CD14-positive monocyte (primary cell): ENCODE measurements at regions not wholly inside any gene's neighbourhood (a gene's known extent, or its start where the extent isn't known, plus 50 kb on each side); places are given as distances from the start of the nearest gene placed in this dataset.

Experiments
- DNase-seq, 3 donors: peaks; one replicate each; pipeline ENCODE4 v3.0.0-alpha.2; 2011 to 2022
- H2AFZ ChIP-seq: 2 replicates; pipeline ENCODE4 v1.6.0; 2012; ENCODE audit warnings: mild to moderate bottlenecking, low read depth, low read length, inconsistent platforms; ENCODE audit not compliant: insufficient read depth, poor library complexity, severe bottlenecking
- H3K27ac ChIP-seq, 2 donors: 1 replicate in 1 of 2; 2 replicates in 1 of 2; pipeline ENCODE4 v1.5.1; 2012 to 2013; ENCODE audit warnings: low read length in 2 of 2, control low read depth in 1 of 2, inconsistent platforms in 1 of 2, low read depth in 1 of 2, mild to moderate bottlenecking in 1 of 2
- H3K27me3 ChIP-seq, 2 donors: one replicate each; pipeline versions ENCODE4 v1.6.0 to v1.6.1; 2011 to 2013; ENCODE audit warnings: low read length in 2 of 2; ENCODE audit not compliant: control insufficient read depth in 2 of 2, insufficient read depth in 2 of 2
- H3K36me3 ChIP-seq, 2 donors: replicated peaks in 1 of 2; 1 replicate in 1 of 2; 2 replicates in 1 of 2; pipeline versions ENCODE4 v1.5.1 to v1.6.1; 2012 to 2013; ENCODE audit warnings: low read length in 2 of 2, control low read depth in 1 of 2, inconsistent platforms in 1 of 2, mild to moderate bottlenecking in 1 of 2; ENCODE audit not compliant: insufficient read depth in 2 of 2, control insufficient read depth in 1 of 2
- H3K4me1 ChIP-seq, 2 donors: 1 replicate in 1 of 2; 2 replicates in 1 of 2; pipeline versions ENCODE4 v1.5.1 to v1.6.1; 2012 to 2013; ENCODE audit warnings: low read length in 2 of 2, control low read depth in 1 of 2, inconsistent platforms in 1 of 2, mild to moderate bottlenecking in 1 of 2, moderate library complexity in 1 of 2; ENCODE audit not compliant: insufficient read depth in 2 of 2, control insufficient read depth in 1 of 2
- H3K4me2 ChIP-seq: replicated peaks from 2 replicates; pipeline ENCODE3; 2012; ENCODE audit warnings: low read length, moderate library complexity, mild to moderate bottlenecking; ENCODE audit not compliant: poor library complexity, severe bottlenecking; ENCODE audit errors: extremely low read depth
- H3K4me3 ChIP-seq, 3 experiments: fragments of 200-600 bp in 1 of 3; sonication (generic) in 1 of 3; replicated peaks in 1 of 3; 1 replicate in 2 of 3; 2 replicates in 1 of 3; pipeline ENCODE4 v1.5.1; 2011 to 2013; ENCODE audit warnings: low read length in 3 of 3, mild to moderate bottlenecking in 3 of 3, control low read depth in 2 of 3, low read depth in 2 of 3, inconsistent platforms in 1 of 3, moderate library complexity in 1 of 3
- H3K79me2 ChIP-seq: 2 replicates; pipeline ENCODE4 v1.6.0; 2012; ENCODE audit warnings: mild to moderate bottlenecking, control low read depth, inconsistent platforms, low read length, moderate library complexity; ENCODE audit not compliant: insufficient read depth
- H3K9ac ChIP-seq: 2 replicates; pipeline ENCODE4 v1.6.0; 2017; ENCODE audit warnings: low read length, mild to moderate bottlenecking; ENCODE audit not compliant: insufficient read depth, poor library complexity, severe bottlenecking
- H3K9me3 ChIP-seq, 2 donors: replicated peaks in 1 of 2; 1 replicate in 1 of 2; 2 replicates in 1 of 2; pipeline versions ENCODE4 v1.5.1 to v1.6.1; 2012 to 2013; ENCODE audit warnings: low read length in 2 of 2, control low read depth in 1 of 2; ENCODE audit not compliant: control insufficient read depth in 1 of 2, insufficient read depth in 1 of 2
- H4K20me1 ChIP-seq: 2 replicates; pipeline ENCODE4 v1.6.0; 2012; ENCODE audit warnings: mild to moderate bottlenecking, low read length, control low read depth, moderate library complexity; ENCODE audit not compliant: insufficient read depth
- H3K27ac Mint-ChIP-seq, 7 donors: one replicate each; pipeline ENCODE4 v1.8.0; 2020; ENCODE audit warnings: mild to moderate bottlenecking in 7 of 7, mixed read lengths in 7 of 7, moderate library complexity in 6 of 7, inconsistent platforms in 2 of 7
- H3K27me3 Mint-ChIP-seq, 3 donors: one replicate each; pipeline ENCODE4 v1.8.0; 2021 to 2022; ENCODE audit warnings: low read depth in 3 of 3, mild to moderate bottlenecking in 3 of 3, mixed read lengths in 3 of 3, moderate library complexity in 3 of 3, inconsistent platforms in 1 of 3
- H3K36me3 Mint-ChIP-seq, 2 donors: one replicate each; pipeline ENCODE4 v1.8.0; 2020; ENCODE audit warnings: mixed read lengths in 2 of 2, inconsistent platforms in 1 of 2, mild to moderate bottlenecking in 1 of 2
- H3K4me1 Mint-ChIP-seq: one replicate; pipeline ENCODE4 v1.8.0; 2020; ENCODE audit warnings: mild to moderate bottlenecking, mixed read lengths
- H3K4me3 Mint-ChIP-seq, 2 donors: one replicate each; pipeline ENCODE4 v1.8.0; 2020; ENCODE audit warnings: mild to moderate bottlenecking in 2 of 2, mixed read lengths in 2 of 2, moderate library complexity in 1 of 2
- H3K9me3 Mint-ChIP-seq, 7 donors: one replicate each; pipeline ENCODE4 v1.8.0; 2020 to 2022; ENCODE audit warnings: mixed read lengths in 7 of 7, mild to moderate bottlenecking in 6 of 7, moderate library complexity in 6 of 7, inconsistent platforms in 2 of 7
- CTCF ChIP-seq: fragments of 200-600 bp; IDR thresholded peaks from one replicate; pipeline ENCODE4 v1.8.0; 2022; ENCODE audit warnings: antibody characterized with exemption, mild to moderate bottlenecking
- WGBS: methylation state at CpG from one replicate; pipeline ENCODE4 v1.1.5; 2013; ENCODE audit warnings: missing lambda C conversion rate; ENCODE audit not compliant: insufficient coverage; 5-methylcytosine and 5-hydroxymethylcytosine counted together
- intact Hi-C, 2 donors: fragments of 100-400 bp; cut with micrococcal nuclease; formaldehyde crosslinking; loops; one replicate each; pipeline versions ENCODE4 v1.15.0 to v1.15.1; 2023

DNA sequence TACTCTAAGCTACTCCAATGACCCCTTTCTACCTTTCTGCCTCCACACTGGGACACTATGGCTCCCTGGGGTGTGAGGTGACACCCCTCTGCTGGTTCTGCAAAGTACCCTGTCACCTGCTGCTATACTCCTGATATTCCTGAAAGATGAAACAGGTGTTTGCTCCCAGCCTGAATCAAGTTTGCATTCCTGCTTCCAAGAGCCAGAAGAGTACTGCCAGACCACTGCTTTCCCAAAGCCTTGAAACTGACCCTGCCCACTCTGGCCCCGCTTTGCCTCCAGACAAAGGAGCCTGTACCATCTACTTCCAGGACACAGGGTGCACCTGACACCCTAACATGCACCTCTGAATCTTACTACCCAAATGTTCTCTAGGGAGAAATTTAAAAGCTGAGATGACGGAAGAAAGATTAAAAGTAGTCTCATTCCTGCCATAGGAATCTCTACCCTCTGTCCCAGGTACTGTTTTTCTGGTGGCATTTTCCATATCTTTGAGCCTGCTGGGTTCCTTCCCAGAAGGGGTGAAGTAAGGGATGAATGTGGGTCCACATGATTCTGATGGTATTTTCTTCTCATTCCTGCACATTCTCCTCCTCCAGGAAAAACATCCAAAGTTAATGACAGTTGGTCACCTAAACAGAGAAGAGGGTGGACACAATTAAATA lies 70.3 kb upstream of the DUSP10 start:
- Histone ChIP-seq H3K4me2 (no peak overlapping the region), H3K4me1 (peaks cover 15 to 16% of the 10 kb centered on the region in 2 donors), H2AFZ (no peak overlapping the region), H3K4me3 (no peak overlapping the region), H4K20me1 (no peaks in the 10 kb centered on the region), H3K9me3 (no peaks in the 10 kb centered on the region), H3K27ac (no peak overlapping the region), H3K27me3 (no peaks in the 10 kb centered on the region), H3K9ac (no peak overlapping the region), H3K79me2 (no peaks in the 10 kb centered on the region), H3K36me3 (no peaks in the 10 kb centered on the region)
- Mint-ChIP-seq H3K36me3 (no peaks in the 10 kb centered on the region), H3K9me3 (peaks cover 0 to 2% (median 0%) of the 10 kb centered on the region in 7 donors), H3K27ac (no peak overlapping the region), H3K27me3 (peaks cover 0 to 4% (median 2%) of the 10 kb centered on the region in 3 donors), H3K4me1 (peaks cover 25% of the 10 kb centered on the region), H3K4me3 (no peak overlapping the region)
- intact Hi-C loops = no loop called here
- TF ChIP-seq CTCF = no peak
- DNase-seq = no peak
- no CpG with 5 or more reads among the region's 2 CpGs for WGBS

- peaks cover 27% of the 10 kb centered on the region for H3K4me1 Mint-ChIP-seq
- intact Hi-C loops = no loop called here
- no peak for DNase-seq
- no peak overlapping the region for H3K27ac ChIP-seq
- no peak overlapping the region for H2AFZ ChIP-seq
- H3K4me3 Mint-ChIP-seq = no peak overlapping the region
- no peaks in the 10 kb centered on the region for H3K36me3 ChIP-seq
- peak overlapping the region in 1 of 7 donors; percentile 73 for H3K27ac Mint-ChIP-seq
- TF ChIP-seq CTCF = no peak
- peaks cover 0 to 2% (median 0%) of the 10 kb centered on the region in 7 donors for H3K9me3 Mint-ChIP-seq
- no peak overlapping the region for H3K9ac ChIP-seq
- H3K27me3 ChIP-seq = no peaks in the 10 kb centered on the region
- no peaks in the 10 kb centered on the region for H3K9me3 ChIP-seq
- H3K27me3 Mint-ChIP-seq = peaks cover 0 to 4% (median 2%) of the 10 kb centered on the region in 3 donors
- 100% methylated on average over 1 of the region's 2 CpGs for WGBS
- no peaks in the 10 kb centered on the region for H3K36me3 Mint-ChIP-seq
- H3K79me2 ChIP-seq = no peaks in the 10 kb centered on the region
- no peak overlapping the region for H3K4me2 ChIP-seq
- H3K4me3 ChIP-seq = no peak overlapping the region
- no peaks in the 10 kb centered on the region for H4K20me1 ChIP-seq
- peaks cover 15 to 16% of the 10 kb centered on the region in 2 donors for H3K4me1 ChIP-seq
These were observed 68.5 kb upstream of the DUSP10 start for GRCh38 chr1:221810406-221810805.
